Pancreas (tissue), 10 donors: ENCODE measurements at regions not wholly inside any gene's neighbourhood (a gene's known extent, or its start where the extent isn't known, plus 50 kb on each side); places are given as distances from the start of the nearest gene placed in this dataset.

ENCODE experiments used
- ATAC-seq, 4 donors: fragments of 200-7000 bp; cut with Tn5 transposase; one replicate each; pipeline versions ENCODE4 v1.8.0 to v1.9.1; 2020; ENCODE audit warnings: mild to moderate bottlenecking in 4 of 4, moderate library complexity in 4 of 4
- DNase-seq, 6 donors: peaks; one replicate each; pipeline ENCODE4 v3.0.0-alpha.2; 2020
- FAIRE-seq: peaks from 2 replicates; lab custom pipeline; 2012; peaks lifted over from hg19 to GRCh38; lab: Jason Lieb, UNC
- H3K27ac ChIP-seq, 4 donors: fragments of 200-600 bp; sonication (generic); 1 replicate in 3 of 4; 2 replicates in 1 of 4; pipeline versions ENCODE4 v1.5.0 to v1.8.0; 2020
- H3K27me3 ChIP-seq, 4 donors: fragments of 200-600 bp; one replicate each; pipeline ENCODE4 v1.8.0; 2021
- H3K36me3 ChIP-seq, 3 donors: fragments of 200-600 bp; sonication (generic) in 1 of 3; one replicate each; pipeline versions ENCODE4 v1.5.0 to v1.8.0; 2020 to 2021
- H3K4me1 ChIP-seq, 3 donors: fragments of 200-600 bp; one replicate each; pipeline ENCODE4 v1.8.0; 2021
- H3K4me3 ChIP-seq, 4 donors: fragments of 200-600 bp; sonication (generic) in 2 of 4; one replicate each; pipeline versions ENCODE4 v1.5.0 to v1.8.0; 2020 to 2021
- H3K9me3 ChIP-seq, 4 donors: fragments of 200-600 bp; one replicate each; pipeline ENCODE4 v1.8.0; 2021
- CTCF ChIP-seq, 4 donors: fragments of 200-600 bp; sonication (generic) in 3 of 4; IDR thresholded peaks; one replicate each; pipeline versions ENCODE4 v1.5.0 to v1.8.0; 2021; ENCODE audit warnings: antibody characterized with exemption in 4 of 4
- WGBS, 2 donors: extraction: QIAGEN DNeasy Blood & Tissue Kit; methylation state at CpG; one replicate each; pipeline ENCODE4 v1.1.7; 2013; 5-methylcytosine and 5-hydroxymethylcytosine counted together
- intact Hi-C, 3 donors: fragments of 100-400 bp; cut with DNase I; formaldehyde crosslinking; loops; one replicate each; pipeline versions ENCODE4 v1.11.1 to v1.14.2; 2022
- donor health status: healthy with polysubstance abuse.
- donor health status: DM: no; HTN: no; CAD: no; lungs with moderate emphysema.
- donor health status: DM: no; HTN: no; CAD: no.
- donor health status: control.
- donor health status: control.
- donor health status: Bipolar disorder and iron deficiency.
- donor health status: DM: yes; HTN: yes; CAD: no.
- donor health status: DM: no; HTN: no; CAD: no.
- donor health status: DM: no; HTN: no; CAD: no.
- donor health status: DM: yes; HTN: yes; CAD: no.

- H3K9me3 ChIP-seq, result no peaks in the 10 kb centered on the region
- H3K4me1 ChIP-seq, result peaks cover 0 to 5% (median 0%) of the 10 kb centered on the region in 3 donors
- FAIRE-seq (no peak), ATAC-seq (no peak), DNase-seq (no peak)
- H3K27me3 ChIP-seq, result no peaks in the 10 kb centered on the region
- no peak overlapping the region for H3K27ac ChIP-seq
- H3K36me3 ChIP-seq, result no peaks in the 10 kb centered on the region
- WGBS, 2 donors, result 79 to 82% methylated on average over 2 of the region's 2 CpGs
- H3K4me3 ChIP-seq, result no peak overlapping the region
- no peak for TF ChIP-seq CTCF (IDR thresholded peaks at IDR 0.05)
- intact Hi-C loops, result no loop called here
Measured at GRCh38 chr18:51401912-51402311, 204.4 kb upstream of the MEX3C start.

GRCh38 chr18:51404620-51405019 is 207.1 kb upstream of the MEX3C start:
- Histone ChIP-seq H3K27me3 (no peaks in the 10 kb centered on the region), H3K36me3 (no peaks in the 10 kb centered on the region), H3K27ac (no peak overlapping the region), H3K4me1 (peaks cover 0 to 5% (median 0%) of the 10 kb centered on the region in 3 donors), H3K4me3 (no peak overlapping the region), H3K9me3 (no peaks in the 10 kb centered on the region)
- ATAC-seq (no peak), FAIRE-seq (no peak), DNase-seq (no peak)
- 57 to 63% methylated on average over 2 of the region's 2 CpGs for WGBS, 2 donors
- TF ChIP-seq CTCF (IDR thresholded peaks at IDR 0.05), result no peak
- intact Hi-C loops, result no loop called here

GRCh38 chr18:51405683-51406477 is 208.4 kb upstream of the MEX3C start:
- no peak for ATAC-seq
- H3K36me3 ChIP-seq, result no peaks in the 10 kb centered on the region
- no peaks in the 10 kb centered on the region for H3K9me3 ChIP-seq
- H3K27ac ChIP-seq, result no peak overlapping the region
- no peak for FAIRE-seq
- no peaks in the 10 kb centered on the region for H3K27me3 ChIP-seq
- WGBS, 2 donors, result 80 to 81% methylated on average over 4 of the region's 4 CpGs
- no peak overlapping the region for H3K4me3 ChIP-seq
- no peak for TF ChIP-seq CTCF (IDR thresholded peaks at IDR 0.05)
- peaks cover 0 to 2% (median 0%) of the 10 kb centered on the region in 3 donors for H3K4me1 ChIP-seq
- DNase-seq, result no peak
- intact Hi-C loops, result no loop called here

DNA sequence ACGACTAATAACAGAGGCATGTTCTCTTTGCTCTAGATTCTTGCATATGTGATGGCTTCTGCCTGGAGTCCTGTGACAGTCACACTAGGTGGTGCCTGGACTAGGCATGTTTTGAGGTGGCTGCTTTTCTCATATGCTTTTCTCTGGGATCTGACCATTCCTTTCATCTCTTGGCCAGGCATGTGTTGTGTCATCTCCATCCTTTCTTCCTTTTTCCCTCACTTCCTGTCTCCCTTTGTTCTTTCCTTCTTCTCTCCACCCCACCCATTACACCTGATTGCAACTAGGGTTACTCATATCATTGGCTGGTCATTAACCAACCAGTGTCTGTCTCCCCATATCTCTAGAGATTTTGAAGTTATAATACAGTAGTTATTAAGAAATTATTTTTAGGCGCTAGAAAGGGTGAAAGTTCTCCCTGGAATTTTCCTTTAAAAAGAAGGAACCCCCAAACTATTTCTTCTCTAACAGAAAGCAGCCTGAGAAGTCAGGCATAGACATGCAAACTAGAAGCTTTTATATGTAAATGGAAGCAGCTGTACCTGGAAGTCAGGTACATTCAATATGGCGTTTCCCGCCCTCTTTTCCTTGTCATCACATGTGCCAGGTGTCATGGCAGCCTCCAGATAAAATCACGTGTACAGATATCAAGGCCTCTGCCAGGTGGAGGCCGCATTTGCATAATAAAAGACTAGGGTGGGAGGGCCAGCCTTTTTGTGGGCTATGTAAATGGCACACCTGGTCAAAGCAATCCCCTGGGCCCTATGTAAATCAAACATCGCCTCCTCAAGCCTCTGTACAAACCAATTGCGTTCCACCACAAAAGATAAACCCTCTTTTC is 220.4 kb upstream of the MEX3C start:
- no peak overlapping the region for H3K27ac ChIP-seq
- H3K4me3 ChIP-seq, result no peak overlapping the region
- 78 to 85% methylated on average over 8 of the region's 8 CpGs for WGBS, 2 donors
- FAIRE-seq (no peak), ATAC-seq (no peak), DNase-seq (no peak)
- no peaks in the 10 kb centered on the region for H3K9me3 ChIP-seq
- H3K36me3 ChIP-seq, result no peaks in the 10 kb centered on the region
- H3K27me3 ChIP-seq, result no peaks in the 10 kb centered on the region
- TF ChIP-seq CTCF (IDR thresholded peaks at IDR 0.05), result no peak
- H3K4me1 ChIP-seq, result no peaks in the 10 kb centered on the region
- intact Hi-C loops, result no loop called here
